GM21576 (cell line): ENCODE measurements at regions not wholly inside any gene's neighbourhood (a gene's known extent, or its start where the extent isn't known, plus 50 kb on each side); places are given as distances from the start of the nearest gene placed in this dataset.
"Not testable (repeated sequence)": the region's sequence is repeated elsewhere in the genome, so short reads cannot be mapped to it uniquely, and the experiment has no call there.

Source experiments
- ATAC-seq: cut with Tn5 transposase; IDR thresholded peaks from one replicate; pipeline ENCODE4 v1.9.1; 2021; ENCODE audit warnings: mild to moderate bottlenecking, moderate library complexity; ENCODE audit not compliant: unreplicated experiment

DNA sequence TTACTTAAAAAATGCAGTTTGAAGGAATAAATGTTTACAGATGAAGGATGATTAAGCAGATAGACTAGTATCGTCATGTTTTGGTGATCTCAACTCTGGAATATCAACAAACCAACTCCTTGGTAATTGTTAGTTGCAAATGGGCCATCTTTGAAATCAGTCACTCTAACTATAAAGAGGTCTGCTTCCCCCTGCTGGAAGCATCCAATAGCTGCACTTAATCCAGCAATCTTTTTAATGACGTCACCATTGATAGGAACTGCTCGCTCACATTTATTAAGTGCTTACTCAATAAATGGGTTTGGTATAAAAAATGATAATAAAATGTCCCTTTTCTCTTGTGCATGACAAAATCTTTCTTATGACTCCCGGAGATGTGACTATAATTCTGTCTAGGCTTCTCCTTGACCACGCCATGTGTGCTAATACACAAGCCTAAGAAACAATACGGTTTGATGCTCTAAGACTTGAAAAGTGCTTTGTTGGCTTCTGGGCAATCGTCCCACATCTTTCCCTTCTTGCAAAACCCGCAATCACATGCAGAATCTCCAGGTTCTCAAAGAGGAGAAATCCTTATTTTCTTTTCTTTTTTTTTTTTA is 227.6 kb upstream of the POU1F1 start:
- ATAC-seq, result peak; percentile 96

DNA sequence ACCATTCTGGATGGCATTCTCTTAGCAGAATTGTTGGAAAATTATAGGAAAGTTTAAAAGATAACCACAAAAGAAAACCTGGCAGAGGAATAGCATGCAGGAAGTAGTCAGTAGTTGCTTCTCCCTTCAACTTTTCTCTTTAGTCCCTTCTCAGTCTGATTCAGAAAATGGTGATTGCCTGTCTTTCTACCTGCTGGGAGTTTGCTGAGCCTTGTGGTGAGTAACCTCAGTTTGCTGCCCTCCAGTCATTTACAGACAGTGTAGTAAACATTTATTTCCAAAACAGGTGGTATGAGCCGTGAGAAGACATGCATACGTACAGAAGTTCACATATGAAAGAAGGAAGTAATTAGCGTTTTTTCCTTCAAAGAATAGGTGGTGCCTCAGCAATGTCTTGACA is 224.7 kb upstream of the POU1F1 start:
- no peak for ATAC-seq

DNA sequence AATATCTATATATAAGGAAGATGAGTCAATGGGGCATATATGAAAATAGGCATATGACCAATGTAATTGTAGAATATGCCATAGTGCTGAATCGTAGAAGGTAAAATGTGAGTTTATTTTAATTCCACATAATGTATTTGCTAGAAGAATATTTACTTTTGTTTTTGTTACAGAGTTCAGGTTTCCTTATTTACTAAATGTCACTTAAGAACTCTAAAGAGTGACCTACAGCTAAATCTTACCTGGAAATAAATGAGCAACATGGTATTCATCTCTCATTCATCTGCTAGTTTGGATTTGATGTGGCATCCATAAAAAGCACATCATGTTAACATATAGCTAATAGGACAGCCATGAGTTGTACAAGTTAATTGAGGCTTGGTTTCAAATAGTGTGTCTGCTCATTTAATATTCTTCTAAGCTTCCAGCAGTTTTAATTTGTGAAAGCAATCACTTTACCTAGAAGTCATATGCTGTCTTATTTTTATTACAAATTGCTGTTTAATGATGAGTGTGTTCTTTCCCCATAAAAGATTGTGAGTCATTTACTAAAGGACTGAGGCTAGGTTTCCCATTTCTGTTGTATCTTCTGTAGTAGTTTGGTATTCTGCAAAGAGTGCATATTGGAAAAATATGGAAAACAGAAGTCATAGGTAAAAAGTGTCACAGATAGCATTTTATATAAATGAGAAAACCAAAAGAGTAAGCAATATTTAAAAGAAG is 222.1 kb upstream of the POU1F1 start:
- no peak for ATAC-seq

DNA sequence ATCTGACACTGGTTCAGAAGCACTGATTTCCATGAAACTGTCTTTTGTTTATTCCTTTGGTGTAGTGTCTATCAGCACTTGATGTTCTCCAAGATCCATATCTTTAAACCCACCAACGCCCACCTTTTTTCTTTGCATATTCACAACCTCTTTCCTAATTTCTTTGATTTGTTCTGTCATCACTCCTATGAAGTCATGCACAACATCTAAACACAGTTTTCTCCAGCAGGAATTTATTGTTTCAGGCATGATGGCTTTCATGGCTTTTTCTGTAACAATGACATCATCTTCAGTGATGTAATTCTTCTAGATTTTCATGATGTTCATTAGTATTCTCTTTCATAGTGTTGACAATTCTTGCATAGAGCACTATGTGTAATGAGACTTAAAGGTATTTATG is 219.6 kb upstream of the POU1F1 start:
- no peak for ATAC-seq

DNA sequence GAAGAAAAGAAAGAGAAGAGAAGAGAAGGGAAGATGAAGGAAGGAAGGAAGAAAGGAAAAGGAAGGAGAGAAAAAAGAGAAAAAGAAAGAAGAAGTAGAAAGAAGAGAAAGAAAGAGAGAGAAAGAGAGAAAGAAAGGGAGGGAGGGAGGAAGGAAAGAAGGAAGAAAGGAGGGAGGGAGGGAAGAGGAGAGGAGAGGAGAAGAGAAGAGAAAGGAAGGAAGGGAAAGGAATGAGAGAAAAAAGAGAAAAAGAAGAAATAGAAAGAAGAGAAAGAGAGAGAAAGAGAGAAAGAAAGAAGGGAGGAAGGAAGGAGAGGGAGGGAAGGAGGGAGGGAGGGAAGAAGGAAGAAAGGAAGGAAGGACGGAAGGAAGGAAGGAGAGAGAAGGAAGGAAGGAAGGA is 217.9 kb upstream of the POU1F1 start:
- no peak for ATAC-seq

DNA sequence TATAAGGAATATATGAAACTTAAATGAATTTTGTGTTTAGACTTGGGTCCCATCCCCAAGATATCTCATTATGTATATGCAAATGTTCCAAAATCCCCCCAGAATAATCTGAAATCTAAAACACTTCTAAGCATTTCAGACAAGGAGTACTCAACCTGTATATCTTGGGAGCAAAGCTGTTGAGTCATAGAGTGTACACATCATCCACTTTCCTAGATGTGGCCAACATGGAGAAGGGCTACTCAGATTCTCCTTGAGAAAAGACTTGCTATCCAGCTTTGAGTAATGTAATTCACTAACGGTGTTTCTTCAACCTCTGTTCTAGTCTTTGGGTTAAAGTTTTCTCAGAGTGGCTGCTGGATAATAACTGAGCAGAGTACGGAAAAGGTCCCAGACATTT is 215.5 kb upstream of the POU1F1 start:
- no peak for ATAC-seq

DNA sequence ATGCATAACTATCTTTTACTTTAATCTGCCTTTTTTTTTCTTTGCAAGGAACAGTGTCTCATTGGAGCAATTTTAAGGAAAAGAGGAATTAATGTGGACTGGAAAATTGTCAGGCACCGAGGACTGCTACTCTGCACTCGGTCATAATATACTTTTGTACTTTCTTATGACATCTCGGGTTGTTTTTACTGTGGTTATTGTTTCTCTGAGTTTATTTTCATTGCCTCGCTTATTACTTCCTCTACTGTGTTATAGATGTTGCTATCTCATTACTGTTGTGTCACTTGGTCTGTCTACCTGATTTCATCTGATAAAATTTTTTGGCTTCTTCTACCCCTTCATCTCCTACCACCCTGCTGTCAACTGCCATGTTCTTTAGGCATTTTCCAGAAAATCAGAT is 213.5 kb upstream of the POU1F1 start:
- no peak for ATAC-seq

DNA sequence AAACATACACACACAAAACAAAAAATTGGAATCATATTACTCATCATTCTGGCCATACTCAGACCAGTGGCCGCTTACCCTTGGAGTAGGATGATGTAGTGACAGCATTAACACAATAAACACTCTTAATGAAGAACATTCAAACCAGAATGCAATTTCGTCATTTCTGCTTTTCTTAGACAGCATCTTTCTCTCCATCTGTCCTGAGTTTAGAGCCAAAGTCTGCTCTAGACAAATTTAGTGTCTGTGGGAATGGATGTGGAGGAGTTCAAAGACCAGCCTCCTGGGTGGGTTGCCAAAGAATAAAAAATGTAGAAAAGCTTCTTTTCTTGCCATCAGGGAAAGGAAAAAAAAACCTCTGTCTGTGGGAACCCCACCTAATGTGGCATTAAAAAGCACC is 212.4 kb upstream of the POU1F1 start:
- ATAC-seq, result no peak

DNA sequence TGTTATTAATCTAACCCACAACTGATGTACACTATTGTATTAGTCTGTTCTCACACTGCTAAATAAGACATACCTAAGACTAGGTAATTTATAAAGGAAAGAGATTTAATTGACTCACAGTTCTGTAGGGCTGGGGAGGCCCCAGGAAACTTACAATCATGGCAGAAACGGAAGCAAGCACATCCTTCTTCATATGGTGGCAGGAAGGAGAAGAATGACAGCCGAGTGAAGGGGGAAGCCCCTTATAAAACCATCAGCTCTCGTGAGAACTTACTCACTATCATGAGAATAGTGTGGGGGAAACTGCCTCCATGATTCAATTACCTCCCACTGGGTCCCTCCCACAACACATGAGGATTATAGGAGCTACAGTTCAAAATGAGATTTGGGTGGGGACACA is 210.3 kb upstream of the POU1F1 start:
- not testable (repeated sequence) for ATAC-seq

DNA sequence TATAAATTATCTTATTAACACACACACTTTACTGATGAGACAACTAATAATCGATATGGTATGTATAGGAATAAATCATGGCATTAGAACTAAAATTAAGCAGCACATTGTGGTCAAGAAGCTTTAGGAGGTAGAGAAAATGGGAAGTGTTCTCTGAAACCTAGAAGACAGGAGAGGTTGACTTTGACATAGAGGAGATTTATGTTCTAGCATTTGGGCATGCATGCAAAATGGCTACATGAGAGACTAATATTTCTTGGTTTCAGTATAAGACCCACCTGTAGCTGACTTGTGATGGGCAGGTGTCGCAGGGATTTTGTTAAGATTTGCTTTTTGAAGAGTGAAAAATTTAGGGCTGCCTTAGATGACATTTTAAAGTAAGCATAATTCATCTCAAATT is 209.7 kb upstream of the POU1F1 start:
- no peak for ATAC-seq

DNA sequence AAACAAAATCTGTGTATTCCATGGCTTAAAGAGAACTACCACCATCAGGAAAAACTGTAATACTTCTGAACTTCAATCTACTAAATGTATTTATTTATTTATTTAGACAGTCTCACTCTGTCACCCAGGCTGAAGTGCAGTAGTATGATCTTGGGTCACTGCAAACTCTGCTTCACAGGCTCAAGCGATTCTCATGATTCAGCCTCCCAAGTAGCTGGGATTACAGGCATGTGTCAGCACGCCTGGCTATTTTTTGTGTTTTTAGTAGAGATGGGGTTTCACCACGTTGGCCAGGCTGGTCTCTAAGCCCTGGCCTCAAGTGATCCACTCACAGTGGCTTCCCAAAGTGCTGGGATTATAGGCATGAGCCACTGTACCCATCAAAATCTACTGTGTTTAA is 202.3 kb upstream of the POU1F1 start:
- no peak for ATAC-seq

DNA sequence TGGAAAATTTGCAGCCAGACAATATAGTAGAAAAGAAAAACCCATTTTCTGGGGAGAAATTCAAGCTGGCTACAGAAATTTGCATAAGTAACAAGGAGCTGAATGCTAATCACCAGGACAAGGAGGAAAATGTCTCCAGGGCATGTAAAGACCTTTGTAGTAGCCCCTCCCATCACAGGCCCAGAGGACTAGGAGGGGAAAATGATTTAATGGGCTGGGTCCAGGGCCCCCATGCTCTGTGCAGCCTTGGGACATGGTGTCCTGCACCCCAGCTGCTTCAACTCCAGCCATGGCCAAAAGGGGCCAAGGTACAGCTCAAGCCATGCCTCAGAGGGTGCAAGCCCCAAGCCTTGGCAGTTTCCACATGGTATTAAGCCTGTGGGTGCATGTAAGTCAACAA is 197.6 kb upstream of the POU1F1 start:
- no peak for ATAC-seq

DNA sequence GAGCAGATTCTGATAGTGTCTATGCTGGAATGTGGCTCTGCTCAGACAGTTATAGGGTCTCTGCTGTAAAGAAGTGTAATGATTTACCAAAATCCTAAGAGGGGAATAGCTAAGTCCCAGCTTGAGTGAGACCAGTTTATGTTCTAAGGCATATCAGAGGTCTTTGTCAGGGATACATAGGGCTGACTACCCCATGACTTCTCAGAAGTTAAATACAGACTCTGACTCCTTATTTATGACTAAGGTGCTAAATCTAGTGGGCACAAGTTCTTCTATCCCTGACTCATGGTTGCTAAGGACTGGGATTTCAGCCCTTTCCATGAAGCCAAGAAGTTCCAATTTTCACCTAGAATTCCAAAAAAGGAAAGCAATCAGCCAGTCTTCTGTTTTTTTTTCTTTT is 192.6 kb upstream of the POU1F1 start:
- ATAC-seq, result no peak

DNA sequence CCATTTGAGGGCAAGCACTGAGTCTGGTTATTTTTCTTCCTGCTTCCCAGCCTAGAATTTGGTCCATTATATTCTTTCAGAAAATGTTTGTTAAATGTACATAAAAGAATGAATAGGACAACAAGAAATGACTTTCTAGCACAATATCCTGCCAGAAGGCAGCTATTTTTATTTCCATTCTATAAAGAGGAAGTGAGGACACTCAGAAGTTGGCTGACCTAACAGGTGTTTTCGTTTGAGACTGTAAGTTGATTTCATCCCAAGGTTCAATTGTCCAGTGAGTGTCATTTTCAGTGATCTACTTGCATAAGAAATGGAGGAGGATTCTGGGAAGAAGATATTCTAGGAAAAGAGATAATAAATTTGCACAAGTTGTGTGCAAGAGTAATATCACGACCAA is 191.9 kb upstream of the POU1F1 start:
- no peak for ATAC-seq

DNA sequence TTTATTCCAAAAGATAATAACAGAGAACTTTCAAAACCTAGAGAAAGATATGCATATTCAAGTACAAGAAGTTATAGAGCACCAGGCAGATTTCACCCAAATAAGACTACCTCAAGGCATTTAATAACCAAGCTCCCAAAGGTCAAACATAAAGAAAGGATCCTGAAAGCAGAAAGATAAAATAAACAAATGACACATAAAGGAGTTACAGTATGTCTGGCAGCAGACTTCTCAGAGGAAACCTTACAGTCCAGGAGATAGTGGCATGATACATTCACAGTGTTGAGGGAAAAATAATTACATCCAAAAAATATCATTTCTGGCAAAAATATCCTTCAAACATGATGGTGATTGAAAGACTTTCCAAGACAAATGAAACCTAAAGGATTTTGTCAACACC is 185.8 kb upstream of the POU1F1 start:
- no peak for ATAC-seq

DNA sequence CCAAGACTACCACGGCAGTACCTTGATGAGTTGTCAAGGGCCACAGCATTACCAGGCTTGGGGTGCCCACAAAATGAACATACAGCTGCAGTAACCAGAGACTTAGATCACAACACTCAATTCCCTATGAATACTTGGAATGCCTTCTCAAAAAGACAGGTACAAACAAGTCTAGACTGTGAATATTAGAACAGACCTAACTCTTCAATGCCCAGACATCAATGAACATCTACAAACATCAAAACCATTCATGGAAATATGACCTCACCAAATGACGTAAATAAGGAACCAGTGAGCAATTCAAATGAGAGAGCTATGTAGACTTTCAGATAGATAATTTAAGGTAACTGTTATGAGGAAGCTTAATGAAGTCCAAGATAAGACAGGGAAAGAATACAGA is 185.1 kb upstream of the POU1F1 start:
- ATAC-seq, result no peak

DNA sequence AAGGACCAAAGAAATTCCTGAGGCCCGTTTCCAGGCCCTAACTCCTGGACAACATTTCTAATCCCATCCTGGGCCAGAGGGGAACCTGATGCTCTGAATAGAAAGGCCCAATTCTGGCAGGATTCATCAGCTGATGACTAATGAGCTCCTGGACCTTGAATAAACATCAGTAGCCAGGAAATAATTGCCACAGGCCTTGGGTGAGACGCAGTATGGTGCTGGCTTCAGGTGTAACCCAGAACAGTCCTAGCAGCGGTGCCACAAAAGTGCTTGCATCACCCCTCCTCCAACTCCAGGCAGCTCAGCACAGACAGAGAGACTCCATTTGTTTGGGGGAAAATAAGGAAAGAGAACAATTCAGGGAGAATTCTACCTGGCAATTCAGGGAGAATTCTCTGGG is 184.7 kb upstream of the POU1F1 start:
- ATAC-seq, result no peak

DNA sequence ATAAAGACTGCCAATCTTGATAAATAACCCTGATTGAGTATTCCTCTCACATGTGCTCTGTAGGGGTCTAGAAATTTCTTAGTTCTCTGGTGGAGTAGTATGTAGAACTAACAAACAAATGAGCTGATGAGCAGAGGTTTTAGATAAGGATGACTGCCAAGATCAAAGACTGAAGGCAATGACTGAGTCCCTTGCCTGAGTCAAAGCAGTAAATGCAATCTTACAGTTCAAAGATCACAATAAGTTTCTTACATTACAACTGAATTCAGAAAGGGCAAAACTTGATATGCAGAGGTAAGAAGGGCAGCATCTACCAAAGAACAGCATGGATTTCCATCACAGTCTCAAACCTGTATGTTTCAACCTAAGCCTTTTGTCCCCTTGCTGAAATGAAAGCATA is 172.2 kb upstream of the POU1F1 start:
- no peak for ATAC-seq

DNA sequence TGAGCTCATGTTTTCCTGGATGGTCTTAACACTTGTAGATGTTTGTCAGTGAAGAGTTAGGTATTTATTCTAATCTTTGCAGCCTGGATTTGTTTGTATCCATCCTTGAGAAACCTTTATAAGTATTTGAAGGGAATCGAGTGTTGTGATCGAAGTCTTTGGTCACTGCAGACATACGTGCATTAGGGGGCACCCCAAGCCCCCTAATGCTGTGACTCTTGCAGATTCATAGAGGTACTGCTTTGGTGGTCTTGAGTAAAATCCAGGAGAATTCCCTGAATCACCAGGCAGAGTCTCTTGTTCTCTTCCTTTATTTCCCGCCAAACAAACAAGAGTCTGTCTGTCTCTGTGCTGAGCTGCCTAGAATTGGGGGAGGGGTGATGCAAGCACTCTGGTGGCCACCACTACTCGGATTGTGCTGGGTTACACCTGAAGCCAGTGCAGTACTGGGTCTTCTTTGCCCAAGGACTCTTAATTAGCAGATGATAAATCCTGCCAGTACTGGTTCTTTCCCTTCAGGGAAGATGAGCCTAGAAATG is 170.5 kb upstream of the POU1F1 start:
- ATAC-seq, result no peak

DNA sequence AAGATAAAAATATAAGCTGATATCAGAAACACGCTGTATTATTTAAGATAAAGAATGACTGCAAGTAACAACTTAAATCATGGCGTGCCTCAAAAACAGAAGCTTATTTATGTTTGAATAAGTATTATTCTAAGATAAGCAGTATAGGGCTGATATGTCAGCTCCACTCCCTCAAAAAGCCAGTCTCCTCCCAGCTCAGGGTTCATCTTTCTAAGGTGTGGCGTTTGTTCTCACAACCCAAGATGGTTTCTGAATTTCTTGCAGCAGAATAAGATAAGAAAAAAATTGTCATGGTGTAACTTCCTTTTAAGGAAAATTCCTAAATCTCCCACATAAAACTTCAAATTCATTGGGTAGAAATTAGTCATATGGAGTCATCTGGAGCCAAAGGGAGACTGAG is 166.1 kb upstream of the POU1F1 start:
- no peak for ATAC-seq

DNA sequence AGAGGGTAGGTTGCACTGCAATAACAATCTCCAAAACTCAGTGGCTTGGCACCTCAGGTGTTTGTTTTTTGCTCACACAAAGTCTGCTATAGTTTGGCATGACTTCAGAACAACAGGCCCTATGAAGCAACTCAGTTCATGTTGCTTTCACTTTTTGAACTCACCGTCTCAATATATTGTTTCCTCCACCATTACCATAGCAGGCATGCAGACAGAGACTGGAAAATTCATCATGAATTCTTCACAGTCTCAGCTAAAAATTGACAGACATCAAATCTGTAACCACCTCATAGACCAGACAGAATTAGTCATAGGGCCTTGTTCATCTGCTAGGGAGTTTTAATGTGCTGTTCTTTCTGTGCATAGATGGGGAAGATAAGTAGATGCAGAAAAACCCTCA is 161.4 kb upstream of the POU1F1 start:
- ATAC-seq, result no peak

DNA sequence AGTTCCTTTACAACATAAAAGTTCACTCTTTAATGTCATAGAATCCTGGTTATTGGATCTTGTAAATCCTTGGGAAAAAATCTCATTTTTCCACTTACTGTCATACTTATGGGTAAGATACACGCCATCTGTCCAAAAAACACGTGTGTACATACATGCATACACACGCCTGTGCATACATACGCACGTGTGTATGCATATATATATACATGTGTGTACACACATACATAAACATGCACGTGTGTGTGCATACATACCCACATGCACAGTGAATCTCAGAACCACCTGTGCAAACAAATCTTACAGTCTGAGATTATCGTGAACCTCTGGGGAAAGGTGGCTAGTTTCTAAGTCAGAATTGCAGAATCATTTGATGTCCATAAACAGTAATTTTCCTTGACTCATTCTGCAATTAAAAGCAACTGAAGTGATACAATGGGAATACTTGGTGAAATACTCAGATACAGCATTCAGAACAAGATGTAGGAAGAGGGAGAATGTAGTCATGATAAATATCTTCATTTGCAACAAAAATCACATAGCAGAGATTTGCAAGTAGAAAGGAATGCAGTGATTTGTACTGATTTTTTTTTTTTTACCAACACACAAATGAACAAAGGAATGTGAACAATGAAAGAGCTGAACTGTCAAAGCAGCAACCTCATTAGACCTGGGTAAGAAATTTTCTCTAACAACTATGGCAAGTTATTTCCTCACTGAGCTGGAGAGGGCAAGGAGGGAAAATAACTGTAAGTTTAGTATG is 160.6 kb upstream of the POU1F1 start:
- no peak for ATAC-seq
